SK-N-SH (cell line): ENCODE measurements at regions not wholly inside any gene's neighbourhood (a gene's known extent, or its start where the extent isn't known, plus 50 kb on each side); places are given as distances from the start of the nearest gene placed in this dataset.

Experiments
- MXI1 ChIP-seq: IDR thresholded peaks from 2 replicates; pipeline ENCODE4 v1.6.1; 2012; ENCODE audit warnings: mild to moderate bottlenecking, low read depth, low read length, improper control_type of control experiment
- POLR2AphosphoS5 ChIP-seq: IDR thresholded peaks from 2 replicates; pipeline ENCODE4 v1.6.1; 2012; ENCODE audit warnings: low read depth, low read length
- RAD21 ChIP-seq: IDR thresholded peaks from 2 replicates; pipeline ENCODE4 v1.6.1; 2012; ENCODE audit warnings: mild to moderate bottlenecking, low read length
- SMC3 ChIP-seq: IDR thresholded peaks from 2 replicates; pipeline ENCODE4 v1.6.1; 2012; ENCODE audit warnings: low read depth, low read length, improper control_type of control experiment
- TEAD4 ChIP-seq: IDR thresholded peaks from 2 replicates; pipeline ENCODE4 v1.4.0; 2012; ENCODE audit warnings: mild to moderate bottlenecking, borderline replicate concordance; ENCODE audit not compliant: insufficient read depth
- TF ChIP-seq, protein P1 (sequence below): fragments of 200-600 bp; sonication (generic); IDR thresholded peaks from 2 replicates; pipeline ENCODE4 v1.6.1; 2017; ENCODE audit warnings: antibody characterized with exemption, mild to moderate bottlenecking, moderate library complexity
- TF ChIP-seq, protein P2 (sequence below): IDR thresholded peaks from 2 replicates; pipeline ENCODE4 v1.4.0; 2012; ENCODE audit warnings: low read depth
- TF ChIP-seq, protein P3 (sequence below): IDR thresholded peaks from 2 replicates; pipeline ENCODE4 v1.6.1; 2012; ENCODE audit warnings: mild to moderate bottlenecking, low read depth, low read length, moderate library complexity

DNA sequence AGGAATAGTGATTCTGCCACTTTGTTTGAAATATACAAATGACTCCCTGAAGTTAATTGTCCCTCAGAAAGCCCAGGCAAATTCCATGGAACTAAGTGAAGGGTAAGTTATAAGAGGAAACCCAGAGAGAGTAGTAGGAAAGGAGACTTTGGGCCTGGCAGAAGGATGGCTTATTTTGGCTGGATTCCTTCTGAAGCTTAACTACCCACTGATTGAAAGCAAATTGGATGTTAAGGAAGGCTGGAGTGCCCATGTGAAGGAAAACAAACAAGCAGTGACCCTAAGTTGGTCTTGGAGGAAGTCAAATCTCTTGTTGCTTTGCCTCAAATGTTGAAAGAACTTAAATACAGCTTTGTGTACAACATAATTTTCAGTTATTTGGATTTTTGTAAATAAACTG, 1106.4 kb upstream of the ZEB2 start:
- TF ChIP-seq, protein P1, sequence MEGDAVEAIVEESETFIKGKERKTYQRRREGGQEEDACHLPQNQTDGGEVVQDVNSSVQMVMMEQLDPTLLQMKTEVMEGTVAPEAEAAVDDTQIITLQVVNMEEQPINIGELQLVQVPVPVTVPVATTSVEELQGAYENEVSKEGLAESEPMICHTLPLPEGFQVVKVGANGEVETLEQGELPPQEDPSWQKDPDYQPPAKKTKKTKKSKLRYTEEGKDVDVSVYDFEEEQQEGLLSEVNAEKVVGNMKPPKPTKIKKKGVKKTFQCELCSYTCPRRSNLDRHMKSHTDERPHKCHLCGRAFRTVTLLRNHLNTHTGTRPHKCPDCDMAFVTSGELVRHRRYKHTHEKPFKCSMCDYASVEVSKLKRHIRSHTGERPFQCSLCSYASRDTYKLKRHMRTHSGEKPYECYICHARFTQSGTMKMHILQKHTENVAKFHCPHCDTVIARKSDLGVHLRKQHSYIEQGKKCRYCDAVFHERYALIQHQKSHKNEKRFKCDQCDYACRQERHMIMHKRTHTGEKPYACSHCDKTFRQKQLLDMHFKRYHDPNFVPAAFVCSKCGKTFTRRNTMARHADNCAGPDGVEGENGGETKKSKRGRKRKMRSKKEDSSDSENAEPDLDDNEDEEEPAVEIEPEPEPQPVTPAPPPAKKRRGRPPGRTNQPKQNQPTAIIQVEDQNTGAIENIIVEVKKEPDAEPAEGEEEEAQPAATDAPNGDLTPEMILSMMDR, result no peak
- TF ChIP-seq RAD21, result no peak
- TF ChIP-seq, protein P2, sequence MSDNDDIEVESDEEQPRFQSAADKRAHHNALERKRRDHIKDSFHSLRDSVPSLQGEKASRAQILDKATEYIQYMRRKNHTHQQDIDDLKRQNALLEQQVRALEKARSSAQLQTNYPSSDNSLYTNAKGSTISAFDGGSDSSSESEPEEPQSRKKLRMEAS, result no peak
- TF ChIP-seq, protein P3, sequence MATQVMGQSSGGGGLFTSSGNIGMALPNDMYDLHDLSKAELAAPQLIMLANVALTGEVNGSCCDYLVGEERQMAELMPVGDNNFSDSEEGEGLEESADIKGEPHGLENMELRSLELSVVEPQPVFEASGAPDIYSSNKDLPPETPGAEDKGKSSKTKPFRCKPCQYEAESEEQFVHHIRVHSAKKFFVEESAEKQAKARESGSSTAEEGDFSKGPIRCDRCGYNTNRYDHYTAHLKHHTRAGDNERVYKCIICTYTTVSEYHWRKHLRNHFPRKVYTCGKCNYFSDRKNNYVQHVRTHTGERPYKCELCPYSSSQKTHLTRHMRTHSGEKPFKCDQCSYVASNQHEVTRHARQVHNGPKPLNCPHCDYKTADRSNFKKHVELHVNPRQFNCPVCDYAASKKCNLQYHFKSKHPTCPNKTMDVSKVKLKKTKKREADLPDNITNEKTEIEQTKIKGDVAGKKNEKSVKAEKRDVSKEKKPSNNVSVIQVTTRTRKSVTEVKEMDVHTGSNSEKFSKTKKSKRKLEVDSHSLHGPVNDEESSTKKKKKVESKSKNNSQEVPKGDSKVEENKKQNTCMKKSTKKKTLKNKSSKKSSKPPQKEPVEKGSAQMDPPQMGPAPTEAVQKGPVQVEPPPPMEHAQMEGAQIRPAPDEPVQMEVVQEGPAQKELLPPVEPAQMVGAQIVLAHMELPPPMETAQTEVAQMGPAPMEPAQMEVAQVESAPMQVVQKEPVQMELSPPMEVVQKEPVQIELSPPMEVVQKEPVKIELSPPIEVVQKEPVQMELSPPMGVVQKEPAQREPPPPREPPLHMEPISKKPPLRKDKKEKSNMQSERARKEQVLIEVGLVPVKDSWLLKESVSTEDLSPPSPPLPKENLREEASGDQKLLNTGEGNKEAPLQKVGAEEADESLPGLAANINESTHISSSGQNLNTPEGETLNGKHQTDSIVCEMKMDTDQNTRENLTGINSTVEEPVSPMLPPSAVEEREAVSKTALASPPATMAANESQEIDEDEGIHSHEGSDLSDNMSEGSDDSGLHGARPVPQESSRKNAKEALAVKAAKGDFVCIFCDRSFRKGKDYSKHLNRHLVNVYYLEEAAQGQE, result no peak
- no peak for TF ChIP-seq SMC3
- TF ChIP-seq POLR2AphosphoS5, result no peak
- no peak for TF ChIP-seq TEAD4
- no peak for TF ChIP-seq MXI1
